ENCODE measurements at regions not wholly inside any gene's neighbourhood (a gene's known extent, or its start where the extent isn't known, plus 50 kb on each side); places are given as distances from the start of the nearest gene placed in this dataset.

GRCh38 chr15:38041576-38041975 lies 107.1 kb downstream of the TMCO5A start:
- TF ChIP-seq CHD2 (IDR thresholded peaks at IDR 0.05; ENCODE audit: low read length) (no peak), EP300 (IDR thresholded peaks at IDR 0.05; ENCODE audit: borderline replicate concordance in 1 of 2, low read depth in 2 of 2, low read length in 2 of 2) (no peak), CEBPB (IDR thresholded peaks at IDR 0.05; ENCODE audit: low read depth, low read length) (no peak), TCF12 (IDR thresholded peaks at IDR 0.05; ENCODE audit: low read depth, low read length) (no peak), CTCF (IDR thresholded peaks at IDR 0.05; ENCODE audit: control extremely low read depth in 1 of 3, insufficient read depth in 1 of 3, low read depth in 1 of 3, low read length in 3 of 3) (no peak), CREB1 (IDR thresholded peaks at IDR 0.05) (no peak), JUND (IDR thresholded peaks at IDR 0.05; ENCODE audit: low read length) (no peak), HDAC6 (IDR thresholded peaks at IDR 0.05; ENCODE audit: low read depth, low read length) (no peak), HDAC2 (IDR thresholded peaks at IDR 0.05; ENCODE audit: borderline replicate concordance in 1 of 2, low read depth in 2 of 2, low read length in 2 of 2) (no peak), NRF1 (IDR thresholded peaks at IDR 0.05; ENCODE audit: low read depth, low read length) (no peak), POLR2A (IDR thresholded peaks at IDR 0.05; ENCODE audit: control extremely low read depth in 1 of 2, low read depth in 2 of 2, low read length in 2 of 2) (no peak), CTBP2 (IDR thresholded peaks at IDR 0.05; ENCODE audit: borderline replicate concordance, insufficient read depth, insufficient read length, low read length) (no peak), GABPA (IDR thresholded peaks at IDR 0.05; ENCODE audit: borderline replicate concordance, insufficient read depth, low read length) (no peak)
- TF ChIP-seq, protein P1, sequence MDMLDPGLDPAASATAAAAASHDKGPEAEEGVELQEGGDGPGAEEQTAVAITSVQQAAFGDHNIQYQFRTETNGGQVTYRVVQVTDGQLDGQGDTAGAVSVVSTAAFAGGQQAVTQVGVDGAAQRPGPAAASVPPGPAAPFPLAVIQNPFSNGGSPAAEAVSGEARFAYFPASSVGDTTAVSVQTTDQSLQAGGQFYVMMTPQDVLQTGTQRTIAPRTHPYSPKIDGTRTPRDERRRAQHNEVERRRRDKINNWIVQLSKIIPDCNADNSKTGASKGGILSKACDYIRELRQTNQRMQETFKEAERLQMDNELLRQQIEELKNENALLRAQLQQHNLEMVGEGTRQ (IDR thresholded peaks at IDR 0.05; ENCODE audit: low read length) = no peak
